HepG2 (cell line): ENCODE measurements at regions not wholly inside any gene's neighbourhood (a gene's known extent, or its start where the extent isn't known, plus 50 kb on each side); places are given as distances from the start of the nearest gene placed in this dataset.
A peak's percentile ranks its signal among the peaks of the same experiment; 100 is the strongest.

ENCODE experiments used
- ATM ChIP-seq: fragments of 450-650 bp; IDR thresholded peaks from 2 replicates; pipeline ENCODE4 v1.7.1; 2017; ENCODE audit warnings: mild to moderate bottlenecking, borderline replicate concordance
- BCLAF1 ChIP-seq: fragments of 450-650 bp; IDR thresholded peaks from 2 replicates; pipeline ENCODE4 v1.6.1; 2017; ENCODE audit warnings: mild to moderate bottlenecking
- BRCA1 ChIP-seq: sonication (generic); formaldehyde crosslinking; IDR thresholded peaks from 2 replicates; pipeline ENCODE4 v1.4.0; 2020; ENCODE audit warnings: missing genetic modification reagents
- EEA1 ChIP-seq: sonication (generic); formaldehyde crosslinking; IDR thresholded peaks from 2 replicates; pipeline ENCODE4 v1.5.1; 2020; ENCODE audit warnings: mild to moderate bottlenecking, missing genetic modification reagents, borderline replicate concordance
- FOXA3 ChIP-seq: IDR thresholded peaks from 2 replicates; pipeline ENCODE4 v1.6.1; 2016; ENCODE audit warnings: missing genetic modification reagents, missing compliant biosample characterization
- GABPA ChIP-seq, 2 experiments: IDR thresholded peaks; 2 replicates each; pipeline ENCODE4 v1.6.1; 2011 to 2016; ENCODE audit warnings: low read depth in 2 of 2, low read length in 1 of 2, missing biosample characterization in 1 of 2, missing genetic modification characterization in 1 of 2
- GLI4 ChIP-seq: sonication (generic); formaldehyde crosslinking; IDR thresholded peaks from 2 replicates; pipeline ENCODE4 v1.5.1; 2020; ENCODE audit warnings: missing genetic modification reagents, mild to moderate bottlenecking, moderate library complexity, borderline replicate concordance
- HNRNPK ChIP-seq: fragments of 200-400 bp; formaldehyde crosslinking; IDR thresholded peaks from 2 replicates; pipeline ENCODE4 v1.6.1; 2018; ENCODE audit warnings: low read length, low read depth, moderate library complexity, mild to moderate bottlenecking; ENCODE audit not compliant: poor library complexity, severe bottlenecking
- MAFF ChIP-seq: IDR thresholded peaks from 2 replicates; pipeline ENCODE4 v1.6.1; 2011; ENCODE audit warnings: low read depth, low read length, improper control_type of control experiment
- NR2F6 ChIP-seq, 2 experiments: IDR thresholded peaks; 2 replicates each; pipeline ENCODE4 v1.6.1; 2016; ENCODE audit warnings: antibody characterized with exemption in 1 of 2, mild to moderate bottlenecking in 1 of 2
- RBAK ChIP-seq: sonication (generic); formaldehyde crosslinking; IDR thresholded peaks from 2 replicates; pipeline ENCODE4 v1.5.1; 2020; ENCODE audit warnings: mild to moderate bottlenecking, missing genetic modification reagents
- RCOR2 ChIP-seq: IDR thresholded peaks from 2 replicates; pipeline ENCODE4 v1.6.1; 2016; ENCODE audit warnings: missing biosample characterization, missing genetic modification reagents
- RNF219 ChIP-seq: sonication (generic); formaldehyde crosslinking; IDR thresholded peaks from 2 replicates; pipeline ENCODE4 v1.5.0; 2020; ENCODE audit warnings: mild to moderate bottlenecking, missing genetic modification reagents
- ZBTB14 ChIP-seq: sonication (generic); formaldehyde crosslinking; IDR thresholded peaks from 2 replicates; pipeline ENCODE4 v1.4.0; 2020; ENCODE audit warnings: missing genetic modification reagents
- ZBTB7B ChIP-seq: sonication (generic); formaldehyde crosslinking; IDR thresholded peaks from 2 replicates; pipeline ENCODE4 v1.4.0; 2020; ENCODE audit warnings: missing genetic modification reagents
- ZFYVE20 ChIP-seq: sonication (generic); formaldehyde crosslinking; IDR thresholded peaks from 2 replicates; pipeline ENCODE4 v1.8.0; 2023; ENCODE audit warnings: low read depth, mild to moderate bottlenecking, moderate library complexity, missing genetic modification reagents, borderline replicate concordance
- ZNF441 ChIP-seq: sonication (generic); formaldehyde crosslinking; IDR thresholded peaks from 2 replicates; pipeline ENCODE4 v1.7.0; 2021; ENCODE audit warnings: missing genetic modification reagents, borderline replicate concordance
- ZNF451 ChIP-seq: sonication (generic); formaldehyde crosslinking; IDR thresholded peaks from 2 replicates; pipeline ENCODE4 v1.5.0; 2020; ENCODE audit warnings: mild to moderate bottlenecking, missing genetic modification reagents
- ZNF484 ChIP-seq: sonication (generic); formaldehyde crosslinking; IDR thresholded peaks from 2 replicates; pipeline ENCODE4 v1.5.1; 2020; ENCODE audit warnings: mild to moderate bottlenecking, low read depth, missing genetic modification reagents, borderline replicate concordance
- ZNF510 ChIP-seq: sonication (generic); formaldehyde crosslinking; IDR thresholded peaks from 2 replicates; pipeline ENCODE4 v1.4.0; 2020; ENCODE audit warnings: low read depth, mild to moderate bottlenecking, missing genetic modification reagents
- ZNF569 ChIP-seq: sonication (generic); formaldehyde crosslinking; IDR thresholded peaks from 2 replicates; pipeline ENCODE4 v1.5.0; 2020; ENCODE audit warnings: mild to moderate bottlenecking, missing genetic modification reagents, moderate library complexity, borderline replicate concordance
- ZNF772 ChIP-seq: sonication (generic); formaldehyde crosslinking; IDR thresholded peaks from 2 replicates; pipeline ENCODE4 v1.5.0; 2020; ENCODE audit warnings: mild to moderate bottlenecking, missing genetic modification reagents
- ZNF879 ChIP-seq: sonication (generic); formaldehyde crosslinking; IDR thresholded peaks from 2 replicates; pipeline ENCODE4 v1.8.1; 2023; ENCODE audit warnings: missing genetic modification reagents
- ZSCAN30 ChIP-seq: sonication (generic); formaldehyde crosslinking; IDR thresholded peaks from 2 replicates; pipeline ENCODE4 v1.5.0; 2020; ENCODE audit warnings: mild to moderate bottlenecking, missing genetic modification reagents

- TF ChIP-seq ZNF510 (CRISPR knock-in tag) (no peak), EEA1 (CRISPR knock-in tag) (no peak), GLI4 (no peak), RCOR2 (CRISPR knock-in tag) (no peak), ZNF879 (CRISPR knock-in tag) (no peak), ZNF441 (CRISPR knock-in tag) (0 out of 2 replicates have a peak, but pooled peaks have one; percentile 27), ATM (no peak), NR2F6 (IDR thresholded peaks at IDR 0.05) (no peak), NR2F6 (CRISPR knock-in tag; IDR thresholded peaks at IDR 0.05) (no peak), ZNF772 (CRISPR knock-in tag) (peak; percentile 63; the same call in 1 of the 2 replicates), FOXA3 (CRISPR knock-in tag) (peak; percentile 20; the same call in 1 of the 2 replicates), ZNF569 (CRISPR knock-in tag) (no peak), ZBTB14 (no peak), ZBTB7B (CRISPR knock-in tag) (no peak), RBAK (no peak), HNRNPK (no peak), ZFYVE20 (CRISPR knock-in tag) (no peak), GABPA (IDR thresholded peaks at IDR 0.05; ENCODE audit: low read depth, low read length) (no peak), GABPA (CRISPR knock-in tag; IDR thresholded peaks at IDR 0.05; ENCODE audit: low read depth) (no peak), ZNF451 (no peak), MAFF (no peak), RNF219 (CRISPR knock-in tag) (no peak), ZNF484 (no peak), BCLAF1 (no peak), ZSCAN30 (CRISPR knock-in tag) (no peak), BRCA1 (no peak)
Observed at GRCh38 chr9:91089405-91090129, 272.2 kb downstream of the AUH start (continued).
